Lower leg skin (tissue), 4 donors: ENCODE measurements at regions not wholly inside any gene's neighbourhood (a gene's known extent, or its start where the extent isn't known, plus 50 kb on each side); places are given as distances from the start of the nearest gene placed in this dataset.

Experiments used
- DNase-seq, 2 donors: peaks; one replicate each; pipeline ENCODE4 v3.0.0-alpha.2; 2019; ENCODE audit warnings: low spot score in 2 of 2
- H3K4me3 ChIP-seq: fragments of 200-600 bp; sonication (generic); 2 replicates; pipeline ENCODE4 v1.5.1; 2017; ENCODE audit warnings: mild to moderate bottlenecking, low read depth; ENCODE audit not compliant: poor library complexity, severe bottlenecking
- CTCF ChIP-seq, 3 donors: fragments of 450-650 bp; IDR thresholded peaks; one replicate each; pipeline ENCODE4 v1.5.1; 2016; ENCODE audit warnings: antibody characterized with exemption in 3 of 3, mild to moderate bottlenecking in 3 of 3, moderate library complexity in 2 of 3
- POLR2A ChIP-seq, 2 donors: fragments of 450-650 bp; IDR thresholded peaks; one replicate each; pipeline ENCODE4 v1.6.1; 2016 to 2017; ENCODE audit warnings: antibody characterized with exemption in 2 of 2, mild to moderate bottlenecking in 1 of 2, moderate library complexity in 1 of 2
- WGBS, 2 donors: methylation state at CpG; one replicate each; pipeline ENCODE4 v1.1.5; 2018; 5-methylcytosine and 5-hydroxymethylcytosine counted together
- intact Hi-C: fragments of 100-400 bp; cut with DNase I; formaldehyde crosslinking; loops from one replicate; pipeline ENCODE4 v1.15.0; 2023; ENCODE audit warnings: low total_unique reads

GRCh38 chr14:29458547-29458946 lies 469.1 kb downstream of the PRKD1 start:
- 82 to 93% methylated on average over 1 of the region's 1 CpG for WGBS, 2 donors
- TF ChIP-seq POLR2A (IDR thresholded peaks at IDR 0.05) (no peak), CTCF (IDR thresholded peaks at IDR 0.05) (no peak)
- no peak overlapping the region for H3K4me3 ChIP-seq
- no peak for DNase-seq
- intact Hi-C loops: no loop called here

- WGBS, 2 donors: 67 to 70% methylated on average over 5 of the region's 5 CpGs
- no peak overlapping the region for H3K4me3 ChIP-seq
- intact Hi-C loops: no loop called here
- TF ChIP-seq POLR2A (IDR thresholded peaks at IDR 0.05): no peak
- TF ChIP-seq CTCF (IDR thresholded peaks at IDR 0.05): no peak
- no peak for DNase-seq
Observed at GRCh38 chr14:29459531-29459930, 468.1 kb downstream of the PRKD1 start.

GRCh38 chr14:29459969-29460560 lies 467.6 kb downstream of the PRKD1 start:
- no peak overlapping the region for H3K4me3 ChIP-seq
- no peak for TF ChIP-seq CTCF (IDR thresholded peaks at IDR 0.05)
- no peak for TF ChIP-seq POLR2A (IDR thresholded peaks at IDR 0.05)
- intact Hi-C loops: no loop called here
- DNase-seq: no peak
- 63 to 70% methylated on average over 4 of the region's 4 CpGs for WGBS, 2 donors

GRCh38 chr14:29461101-29461500 lies 466.5 kb downstream of the PRKD1 start:
- no peak overlapping the region for H3K4me3 ChIP-seq
- intact Hi-C loops: no loop called here
- WGBS, 2 donors: 61 to 62% methylated on average over 6 of the region's 6 CpGs
- TF ChIP-seq POLR2A (IDR thresholded peaks at IDR 0.05) (no peak), CTCF (IDR thresholded peaks at IDR 0.05) (no peak)
- DNase-seq: no peak

GRCh38 chr14:29461506-29461905 lies 466.1 kb downstream of the PRKD1 start:
- intact Hi-C loops: no loop called here
- TF ChIP-seq CTCF (IDR thresholded peaks at IDR 0.05): no peak
- TF ChIP-seq POLR2A (IDR thresholded peaks at IDR 0.05): no peak
- no peak overlapping the region for H3K4me3 ChIP-seq
- no peak for DNase-seq
- WGBS, 2 donors: 35 to 36% methylated on average over 1 of the region's 1 CpG

- DNase-seq: no peak
- TF ChIP-seq CTCF (IDR thresholded peaks at IDR 0.05) (no peak), POLR2A (IDR thresholded peaks at IDR 0.05) (no peak)
- 52 to 60% methylated on average over 1 of the region's 1 CpG for WGBS, 2 donors
- intact Hi-C loops: no loop called here
- no peak overlapping the region for H3K4me3 ChIP-seq
Observed at GRCh38 chr14:29462321-29462720, 465.3 kb downstream of the PRKD1 start.
